B cell (primary cell): ENCODE measurements at regions not wholly inside any gene's neighbourhood (a gene's known extent, or its start where the extent isn't known, plus 50 kb on each side); places are given as distances from the start of the nearest gene placed in this dataset.

Experiments used
- ATAC-seq: fragments of 200-7000 bp; cut with Tn5 transposase; one replicate; pipeline ENCODE4 v1.10.0; 2021; ENCODE audit warnings: low read depth, mild to moderate bottlenecking, moderate number of reproducible peaks, moderate library complexity
- CTCF ChIA-PET: fragments of 350-600 bp; sonication (Branson Sonifier 250); formaldehyde crosslinking; loops from one replicate; lab custom pipeline; 2021; ENCODE audit warnings: antibody characterized with exemption, inconsistent platforms; lab: Charles Lee
- POLR2A ChIA-PET: fragments of 350-600 bp; sonication (Branson Sonifier 250); formaldehyde crosslinking; loops from one replicate; lab custom pipeline; 2021; ENCODE audit warnings: antibody characterized with exemption; lab: Charles Lee
- DNase-seq: peaks from one replicate; pipeline ENCODE4 v3.0.0; 2013
- H2AFZ ChIP-seq: 2 replicates; pipeline ENCODE4 v1.6.1; 2012; ENCODE audit warnings: mild to moderate bottlenecking, low read depth, low read length; ENCODE audit not compliant: insufficient read depth, poor library complexity, severe bottlenecking
- H3K27ac ChIP-seq, 2 donors: 1 replicate in 1 of 2; 2 replicates in 1 of 2; pipeline ENCODE4 v1.5.1; 2012 to 2013; ENCODE audit warnings: low read length in 2 of 2, mild to moderate bottlenecking in 2 of 2, moderate library complexity in 1 of 2
- H3K27me3 ChIP-seq, 4 experiments: fragments of 200-600 bp in 1 of 4; sonication (generic) in 1 of 4; replicated peaks in 1 of 4; 1 replicate in 2 of 4; 2 replicates in 2 of 4; pipeline versions ENCODE4 v1.6.1 to v1.7.0; 2013 to 2016; ENCODE audit warnings: low read length in 3 of 4, mild to moderate bottlenecking in 2 of 4, mixed read lengths in 1 of 4, moderate library complexity in 1 of 4; ENCODE audit not compliant: insufficient read depth in 4 of 4, control insufficient read depth in 3 of 4; ENCODE audit errors: control extremely low read depth in 1 of 4
- H3K36me3 ChIP-seq, 2 experiments: replicated peaks in 1 of 2; 1 replicate in 1 of 2; 2 replicates in 1 of 2; pipeline versions ENCODE4 v1.6.1 to v1.7.1; 2013; ENCODE audit warnings: low read length in 1 of 2; ENCODE audit not compliant: insufficient read depth in 2 of 2, control insufficient read depth in 1 of 2; ENCODE audit errors: control extremely low read depth in 1 of 2, extremely low read depth in 1 of 2
- H3K4me1 ChIP-seq, 2 donors: fragments of 200-600 bp in 1 of 2; sonication (generic) in 1 of 2; 1 replicate in 1 of 2; 2 replicates in 1 of 2; pipeline versions ENCODE4 v1.5.1 to v1.6.1; 2013 to 2017; ENCODE audit warnings: low read length in 2 of 2; ENCODE audit not compliant: control insufficient read depth in 2 of 2, insufficient read depth in 2 of 2
- H3K4me2 ChIP-seq: replicated peaks from 2 replicates; pipeline ENCODE3; 2012; ENCODE audit warnings: mild to moderate bottlenecking, low read depth, low read length; ENCODE audit not compliant: poor library complexity, severe bottlenecking
- H3K4me3 ChIP-seq, 5 experiments: fragments of 200-600 bp in 1 of 5; sonication (generic) in 1 of 5; 1 replicate in 3 of 5; 2 replicates in 2 of 5; pipeline versions ENCODE4 v1.5.1 to v1.7.0; 2011 to 2016; ENCODE audit warnings: low read length in 4 of 5, mild to moderate bottlenecking in 4 of 5, low read depth in 2 of 5, control low read depth in 1 of 5, moderate library complexity in 1 of 5; ENCODE audit not compliant: insufficient read depth in 1 of 5; ENCODE audit errors: control extremely low read depth in 1 of 5, extremely low read depth in 1 of 5
- H3K79me2 ChIP-seq: fragments of 200-600 bp; sonication (generic); one replicate; pipeline ENCODE4 v1.6.0; 2016; ENCODE audit warnings: low read length; ENCODE audit not compliant: control insufficient read depth, insufficient read depth
- H3K9ac ChIP-seq: fragments of 200-600 bp; sonication (generic); 2 replicates; pipeline ENCODE4 v1.6.1; 2017; ENCODE audit warnings: mild to moderate bottlenecking, low read length, moderate library complexity
- H3K9me3 ChIP-seq, 3 donors: one replicate each; pipeline versions ENCODE4 v1.6.1 to v1.7.1; 2013; ENCODE audit warnings: low read length in 2 of 3; ENCODE audit not compliant: control insufficient read depth in 2 of 3, insufficient read depth in 1 of 3; ENCODE audit errors: control extremely low read depth in 1 of 3
- H4K20me1 ChIP-seq: 2 replicates; pipeline ENCODE4 v1.6.0; 2012; ENCODE audit warnings: mild to moderate bottlenecking, low read length; ENCODE audit not compliant: insufficient read depth, control insufficient read depth, poor library complexity, severe bottlenecking
- H3K27ac Mint-ChIP-seq: one replicate; pipeline ENCODE4 v1.8.0; 2021; ENCODE audit warnings: mixed read lengths
- H3K27me3 Mint-ChIP-seq: one replicate; pipeline ENCODE4 v1.8.0; 2021; ENCODE audit warnings: mixed read lengths
- H3K4me1 Mint-ChIP-seq: one replicate; pipeline ENCODE4 v1.8.0; 2021; ENCODE audit warnings: mixed read lengths
- H3K4me3 Mint-ChIP-seq: one replicate; pipeline ENCODE4 v1.8.0; 2021; ENCODE audit warnings: mixed read lengths
- H3K9me3 Mint-ChIP-seq: one replicate; pipeline ENCODE4 v1.8.0; 2022; ENCODE audit warnings: mixed read lengths; ENCODE audit not compliant: insufficient read depth
- CTCF ChIP-seq: fragments of 200-600 bp; IDR thresholded peaks from one replicate; pipeline ENCODE4 v1.8.0; 2022; ENCODE audit warnings: antibody characterized with exemption, mild to moderate bottlenecking
- EZH2 ChIP-seq: IDR thresholded peaks from 2 replicates; pipeline ENCODE4 v1.6.1; 2012; ENCODE audit warnings: borderline replicate concordance, low read depth, mild to moderate bottlenecking, moderate library complexity, low read length; ENCODE audit not compliant: insufficient read depth, poor library complexity, severe bottlenecking
- WGBS: methylation state at CpG from one replicate; pipeline ENCODE4 v1.1.5; 2013; ENCODE audit warnings: missing lambda C conversion rate; ENCODE audit not compliant: insufficient coverage; 5-methylcytosine and 5-hydroxymethylcytosine counted together
- intact Hi-C: fragments of 100-400 bp; cut with micrococcal nuclease; formaldehyde crosslinking; loops from one replicate; pipeline ENCODE4 v1.10.0; 2022

GRCh38 chr6:54681987-54682386 lies 164.6 kb upstream of the FAM83B start:
- Histone ChIP-seq H3K4me2 (no peak overlapping the region), H4K20me1 (no peaks in the 10 kb centered on the region), H3K9ac (no peak overlapping the region), H2AFZ (no peak overlapping the region), H3K4me1 (no peaks in the 10 kb centered on the region), H3K4me3 (no peak overlapping the region), H3K79me2 (no peaks in the 10 kb centered on the region), H3K27ac (no peak overlapping the region), H3K27me3 (no peaks in the 10 kb centered on the region), H3K36me3 (no peaks in the 10 kb centered on the region), H3K9me3 (no peaks in the 10 kb centered on the region)
- no peak for TF ChIP-seq EZH2
- TF ChIP-seq CTCF: no peak
- DNase-seq (no peak), ATAC-seq (no peak)
- ChIA-PET CTCF (no interaction called here), POLR2A (no interaction called here)
- 100% methylated on average over 3 of the region's 4 CpGs for WGBS
- H3K27me3 Mint-ChIP-seq: no peaks in the 10 kb centered on the region
- no peak overlapping the region for H3K4me3 Mint-ChIP-seq
- no peaks in the 10 kb centered on the region for H3K4me1 Mint-ChIP-seq
- peaks cover 3% of the 10 kb centered on the region for H3K9me3 Mint-ChIP-seq
- intact Hi-C loops: no loop called here
- no peak overlapping the region for H3K27ac Mint-ChIP-seq

GRCh38 chr6:54689620-54690019 lies 157.0 kb upstream of the FAM83B start:
- H3K27ac Mint-ChIP-seq: no peak overlapping the region
- Histone ChIP-seq H3K27me3 (no peaks in the 10 kb centered on the region), H3K4me2 (no peak overlapping the region), H3K79me2 (no peaks in the 10 kb centered on the region), H3K9me3 (no peaks in the 10 kb centered on the region), H3K9ac (no peak overlapping the region), H3K4me1 (no peaks in the 10 kb centered on the region), H3K4me3 (no peak overlapping the region), H4K20me1 (no peaks in the 10 kb centered on the region), H2AFZ (no peak overlapping the region), H3K36me3 (no peaks in the 10 kb centered on the region), H3K27ac (no peak overlapping the region)
- ChIA-PET POLR2A (no interaction called here), CTCF (no interaction called here)
- H3K4me3 Mint-ChIP-seq: no peak overlapping the region
- DNase-seq (no peak), ATAC-seq (no peak)
- no peaks in the 10 kb centered on the region for H3K9me3 Mint-ChIP-seq
- H3K4me1 Mint-ChIP-seq: no peaks in the 10 kb centered on the region
- intact Hi-C loops: no loop called here
- no peak for TF ChIP-seq EZH2
- no peak for TF ChIP-seq CTCF
- no CpG with 5 or more reads among the region's 2 CpGs for WGBS
- H3K27me3 Mint-ChIP-seq: no peaks in the 10 kb centered on the region
